Activated gamma-delta T cell (primary cell): ENCODE measurements at regions not wholly inside any gene's neighbourhood (a gene's known extent, or its start where the extent isn't known, plus 50 kb on each side); places are given as distances from the start of the nearest gene placed in this dataset.
"Not testable (repeated sequence)": the region's sequence is repeated elsewhere in the genome, so short reads cannot be mapped to it uniquely, and the experiment has no call there.

Source experiments
- DNase-seq: peaks from one replicate; lab custom pipeline; 2025; lab: John Stamatoyannopoulos, UW

DNA sequence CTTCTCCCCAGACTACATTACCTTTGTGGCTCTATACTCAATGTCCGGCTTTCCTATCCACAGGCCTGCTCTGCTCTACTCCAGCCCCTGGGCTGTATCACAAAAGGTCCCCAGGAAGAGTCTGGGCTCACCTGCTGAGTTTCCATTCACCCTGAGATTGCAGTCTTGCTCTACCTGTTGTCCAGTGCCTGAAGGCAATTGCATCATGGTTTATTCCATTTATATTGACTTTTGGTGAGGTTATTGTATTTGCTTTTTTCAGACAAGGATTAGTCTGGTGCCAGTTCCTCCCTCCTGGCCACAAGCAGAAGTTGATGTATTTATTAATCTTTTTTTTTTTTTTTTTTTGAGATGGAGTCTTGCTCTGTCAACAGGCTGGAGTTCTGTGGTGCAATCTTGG lies 273.1 kb downstream of the XPNPEP1 start:
- DNase-seq, result no peak

DNA sequence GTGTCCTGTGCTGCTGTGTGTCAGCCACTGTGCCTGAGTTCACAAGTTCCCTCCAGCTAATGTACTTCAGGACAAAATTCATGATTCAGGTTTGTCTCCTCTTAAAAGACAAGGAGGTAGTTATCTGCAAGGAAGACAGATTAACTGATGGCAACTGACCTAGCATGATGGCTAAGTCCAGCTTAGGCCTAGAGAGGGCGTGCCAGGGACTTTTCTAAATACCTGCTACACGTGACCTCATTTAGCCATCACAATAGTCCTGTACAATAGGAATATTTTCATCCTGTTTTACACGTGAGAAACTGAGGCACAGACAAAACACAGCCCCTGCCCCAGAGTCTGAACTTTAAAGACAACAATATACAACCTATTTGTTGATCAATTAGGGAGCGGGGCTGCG lies 275.7 kb downstream of the XPNPEP1 start:
- no peak for DNase-seq

DNA sequence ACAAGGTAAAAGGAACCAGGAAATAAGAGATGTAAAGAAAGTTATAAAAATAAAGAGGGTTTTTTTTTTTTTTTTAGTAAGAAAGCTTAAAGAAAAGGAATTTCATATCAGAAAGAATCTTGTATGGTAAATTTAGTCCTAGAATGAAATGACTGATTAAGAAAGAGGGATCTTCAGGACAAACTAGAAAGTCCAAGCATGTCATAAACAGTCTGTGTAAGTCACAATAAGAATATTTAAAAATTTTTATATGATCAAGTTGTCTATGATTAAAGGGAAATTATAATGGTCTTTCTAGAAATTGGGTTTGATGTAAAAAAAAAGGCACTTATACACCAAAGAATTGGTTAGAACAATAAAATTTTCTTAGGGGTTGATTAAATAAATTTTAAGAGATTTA lies 289.5 kb downstream of the XPNPEP1 start:
- DNase-seq, result no peak

DNA sequence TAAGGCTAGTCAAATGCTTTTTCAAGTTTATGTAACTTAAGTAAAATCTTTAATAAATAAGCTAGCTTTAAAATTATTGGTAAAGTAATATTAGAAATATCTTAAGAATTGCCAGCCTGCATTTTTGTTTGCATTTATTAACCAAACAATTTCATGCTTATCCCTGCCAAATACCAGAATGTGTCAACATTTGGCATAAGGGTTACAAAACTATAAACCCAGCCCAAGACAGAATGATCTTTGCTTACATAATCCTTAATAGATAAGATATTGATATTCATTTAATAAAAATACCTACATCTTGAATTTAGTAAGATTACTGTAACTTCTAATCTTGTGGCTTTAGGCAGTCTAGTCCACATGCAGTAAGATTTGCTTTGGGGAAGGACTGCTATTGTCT lies 290.3 kb downstream of the XPNPEP1 start:
- not testable (repeated sequence) for DNase-seq

DNA sequence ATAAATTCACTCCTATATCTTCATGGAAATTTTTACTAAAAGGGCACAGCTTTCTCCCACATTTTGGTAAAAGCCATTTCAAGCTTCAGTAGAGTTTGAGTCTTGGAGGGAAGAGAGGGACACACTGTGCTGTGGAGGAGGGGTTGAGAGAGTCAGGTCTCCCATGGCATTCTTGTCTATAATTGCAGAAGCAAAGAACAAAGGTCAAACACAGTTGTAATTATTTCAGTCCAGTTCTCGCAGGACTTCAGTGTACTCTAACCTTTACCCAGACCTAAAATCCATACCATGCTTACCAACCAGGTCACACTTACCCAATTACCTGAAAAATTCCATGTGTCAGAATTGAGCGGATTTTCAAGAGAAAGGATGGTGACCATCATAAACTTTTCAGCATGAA lies 298.4 kb downstream of the XPNPEP1 start:
- no peak for DNase-seq

DNA sequence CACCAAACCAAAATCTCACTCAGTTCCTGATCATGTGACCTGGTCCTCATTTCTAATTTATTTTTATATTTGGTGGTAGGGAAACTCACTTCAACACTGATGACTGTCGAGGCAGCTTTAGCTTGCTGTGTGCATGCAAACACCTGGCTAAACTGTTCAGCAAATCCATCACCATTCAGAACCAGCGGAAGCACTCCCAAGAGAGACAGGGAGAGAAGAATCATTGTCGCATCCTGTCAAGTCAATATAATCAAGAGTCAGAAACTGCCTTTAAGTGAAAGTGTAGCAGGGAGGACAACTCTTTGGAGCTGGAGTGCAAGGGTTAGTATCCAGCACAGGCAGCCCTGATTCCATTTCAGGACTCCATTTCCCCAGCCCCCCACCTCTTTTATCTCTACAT lies 300.7 kb downstream of the XPNPEP1 start:
- no peak for DNase-seq

DNA sequence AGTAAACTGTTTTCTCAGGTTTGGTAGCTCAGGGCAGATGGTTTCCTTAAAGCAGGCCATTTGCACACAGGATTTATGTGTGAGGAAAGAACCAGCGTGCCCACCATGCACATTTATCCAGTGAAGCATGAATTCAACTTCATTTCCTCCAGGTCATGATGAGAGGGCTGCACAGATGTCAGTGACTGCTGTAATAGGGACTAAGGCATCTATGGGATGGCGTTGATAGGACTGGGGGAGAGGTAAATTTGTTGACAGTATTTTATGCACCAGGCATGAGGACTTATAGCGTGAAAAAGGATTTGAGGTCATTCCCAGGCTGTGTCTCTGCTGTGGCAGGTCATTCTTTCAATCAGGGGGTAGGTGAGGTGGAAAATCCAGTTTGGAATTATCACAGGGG lies 302.9 kb downstream of the XPNPEP1 start:
- DNase-seq, result no peak

DNA sequence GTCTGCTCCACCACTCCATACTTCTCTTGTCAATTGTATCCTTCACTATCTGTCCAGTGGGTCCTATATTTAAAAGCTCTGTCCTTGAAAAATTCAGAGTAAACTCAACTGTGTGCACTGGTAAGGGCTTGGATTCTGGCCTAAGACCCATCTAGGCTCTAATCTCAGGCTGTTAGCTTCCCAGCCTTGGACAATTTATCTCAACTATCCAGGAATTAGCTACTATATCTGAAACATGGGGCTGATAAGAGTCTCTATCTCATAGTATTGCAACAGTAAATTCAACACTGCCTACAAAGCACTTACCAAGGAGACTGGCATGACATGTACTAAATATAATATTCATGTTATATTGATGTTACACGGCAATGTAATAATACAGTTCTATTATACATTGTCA lies 303.4 kb downstream of the XPNPEP1 start:
- DNase-seq, result no peak

DNA sequence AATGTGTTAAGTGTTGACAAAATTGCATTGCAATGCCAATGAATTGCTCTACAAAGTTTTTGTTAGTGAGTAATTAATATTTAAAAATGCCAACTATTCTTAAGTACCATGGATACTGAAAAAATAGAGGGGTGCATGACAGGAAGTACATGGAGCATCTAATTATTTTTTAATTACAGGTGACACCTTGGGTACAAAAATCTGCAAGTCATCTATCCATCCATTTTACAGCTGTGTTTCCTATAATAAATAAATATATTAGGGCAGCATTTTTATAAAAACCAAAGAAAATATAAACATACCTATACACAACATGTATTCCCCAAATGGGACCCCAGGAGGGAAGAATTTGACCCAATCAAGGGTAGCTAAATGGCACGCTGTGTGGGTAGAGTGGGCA lies 304.6 kb downstream of the XPNPEP1 start:
- no peak for DNase-seq

DNA sequence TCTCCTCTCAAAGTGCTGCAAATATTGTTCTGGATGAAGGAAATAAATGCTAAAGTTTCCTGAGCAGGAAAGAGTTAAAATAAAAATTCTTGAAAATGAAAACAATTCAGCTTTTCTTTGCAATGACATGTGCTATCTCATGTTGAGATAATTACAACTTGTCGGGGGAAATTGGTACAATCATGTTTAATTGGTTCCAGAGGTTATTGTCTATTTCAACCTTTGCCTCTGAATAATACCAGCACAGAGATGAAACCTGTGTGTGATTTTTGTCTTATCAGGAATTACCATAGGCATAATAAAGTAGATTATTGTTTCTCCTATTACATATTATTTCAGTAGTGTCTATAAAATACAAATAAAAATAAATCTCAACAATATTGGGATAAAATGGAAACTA lies 305.0 kb downstream of the XPNPEP1 start:
- no peak for DNase-seq

DNA sequence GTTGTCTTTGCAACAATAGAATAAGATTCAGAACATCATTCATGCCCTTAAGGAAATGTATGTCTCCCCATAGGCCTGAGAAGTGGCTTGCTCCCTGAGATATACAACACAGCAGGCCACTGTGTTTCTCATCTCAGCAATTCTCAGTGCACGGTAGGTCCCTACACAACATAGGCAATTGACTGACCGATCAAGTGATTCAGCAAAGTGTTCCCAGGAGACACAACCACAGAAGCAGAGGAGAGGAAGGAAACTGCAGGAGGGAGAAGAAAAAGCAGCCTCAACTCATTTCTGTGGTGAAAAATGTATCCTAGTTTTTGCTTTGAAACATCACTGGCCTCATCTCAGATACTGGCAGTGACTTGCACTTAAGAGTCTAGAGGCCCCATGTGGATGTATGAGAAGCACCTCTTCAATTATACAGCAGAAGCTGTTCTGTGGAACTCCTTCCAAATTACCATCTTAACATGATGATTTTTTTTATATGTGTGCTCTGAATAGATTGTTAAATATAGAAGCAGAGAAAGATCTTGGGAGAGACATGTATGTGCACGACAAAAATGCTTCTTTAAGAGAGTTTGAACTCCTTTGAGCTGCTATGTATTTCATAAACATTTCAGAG lies 306.8 kb downstream of the XPNPEP1 start:
- DNase-seq, result no peak

DNA sequence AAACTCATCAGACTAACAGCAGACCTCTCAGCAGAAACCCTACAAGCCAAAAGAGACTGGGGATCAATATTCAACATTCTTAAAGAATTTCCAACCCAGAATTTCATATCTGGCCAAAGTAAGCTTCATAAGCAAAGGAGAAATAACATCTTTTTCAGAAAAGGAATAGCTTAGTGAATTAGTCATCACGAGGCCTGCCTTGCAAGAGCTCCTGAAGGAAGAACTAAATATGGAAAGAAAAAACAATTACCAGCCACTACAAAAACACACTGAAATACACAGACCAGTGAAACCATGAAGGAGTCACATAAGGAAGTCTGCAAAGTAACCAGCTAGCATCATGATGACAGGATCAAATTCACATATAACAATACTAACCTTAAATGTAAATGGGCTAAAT lies 328.0 kb downstream of the XPNPEP1 start:
- DNase-seq, result not testable (repeated sequence)

DNA sequence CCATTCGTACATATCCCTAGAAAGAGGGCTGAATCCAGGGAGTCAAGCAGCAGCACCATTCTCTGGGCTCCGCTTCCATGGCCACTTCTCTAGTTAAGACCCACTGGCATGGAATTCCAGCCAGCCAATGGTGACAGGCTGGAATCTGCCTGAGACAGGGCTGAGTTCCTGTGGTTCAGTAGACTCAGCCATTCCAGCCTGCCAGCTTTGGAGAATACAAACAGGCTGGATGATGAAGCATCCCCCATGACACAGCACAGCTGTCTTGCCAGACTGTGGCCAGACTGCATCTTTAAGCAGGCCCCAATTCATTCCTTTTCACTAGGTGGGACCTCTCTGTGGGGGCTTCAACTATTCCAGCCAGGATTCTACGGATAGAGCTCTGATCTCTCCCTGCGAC lies 329.6 kb downstream of the XPNPEP1 start:
- no peak for DNase-seq

DNA sequence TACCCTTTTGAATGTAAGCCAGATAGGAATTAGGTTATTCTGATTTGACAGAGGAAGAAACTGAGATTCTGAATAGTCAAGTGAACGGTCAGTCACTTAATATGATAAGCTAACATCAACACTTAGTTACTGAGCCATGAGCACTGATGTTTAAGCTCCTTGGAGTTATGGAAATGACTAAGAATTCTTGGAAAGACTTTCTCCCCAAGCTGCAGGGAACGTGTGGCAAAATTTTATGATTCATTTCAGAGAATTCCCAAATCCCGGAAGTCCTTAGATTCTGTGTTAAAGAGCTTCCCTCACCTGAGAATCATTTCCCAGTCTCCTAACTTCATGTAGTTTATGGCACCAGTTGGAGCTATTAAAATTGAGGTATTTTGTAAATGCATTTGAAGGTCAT lies 330.9 kb downstream of the XPNPEP1 start:
- no peak for DNase-seq

DNA sequence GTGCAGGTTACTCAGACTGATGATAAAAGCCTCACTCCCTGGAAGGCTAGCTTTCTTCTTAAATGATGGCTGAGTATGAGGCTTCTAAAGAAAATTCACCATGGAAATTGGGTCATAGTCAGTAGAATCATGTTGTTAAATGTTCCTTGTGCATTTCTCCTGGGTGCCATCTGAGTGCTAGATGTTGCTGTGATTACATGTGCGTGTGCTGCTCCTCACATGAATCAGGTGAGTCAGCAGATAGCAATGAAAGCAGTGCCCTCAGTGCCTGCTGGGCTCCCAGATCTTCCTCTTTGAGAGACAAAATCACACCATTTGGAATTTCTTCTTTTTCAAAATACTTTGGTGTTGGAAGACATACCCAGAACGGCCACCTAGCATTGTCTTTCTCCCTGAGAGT lies 331.7 kb downstream of the XPNPEP1 start:
- DNase-seq, result no peak

DNA sequence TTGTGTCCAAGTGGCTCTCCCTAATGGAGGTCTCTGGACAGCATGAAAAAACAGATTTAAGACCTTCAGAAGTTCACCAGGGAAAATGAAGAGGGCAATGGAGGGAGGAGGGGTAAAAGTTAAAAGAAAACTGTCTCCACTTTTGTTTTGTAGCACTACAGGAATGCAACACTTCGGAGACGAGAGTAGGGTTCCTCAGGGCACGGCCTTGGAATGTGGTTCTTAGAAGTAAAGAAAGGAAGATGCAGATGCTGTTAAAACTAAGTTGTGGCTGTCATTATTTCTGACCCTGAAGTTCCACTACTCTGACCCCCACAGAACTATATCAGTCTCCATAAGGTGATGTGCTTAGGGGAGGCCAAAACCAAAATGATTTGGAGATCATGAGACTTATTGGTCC lies 335.1 kb downstream of the XPNPEP1 start:
- DNase-seq, result no peak

DNA sequence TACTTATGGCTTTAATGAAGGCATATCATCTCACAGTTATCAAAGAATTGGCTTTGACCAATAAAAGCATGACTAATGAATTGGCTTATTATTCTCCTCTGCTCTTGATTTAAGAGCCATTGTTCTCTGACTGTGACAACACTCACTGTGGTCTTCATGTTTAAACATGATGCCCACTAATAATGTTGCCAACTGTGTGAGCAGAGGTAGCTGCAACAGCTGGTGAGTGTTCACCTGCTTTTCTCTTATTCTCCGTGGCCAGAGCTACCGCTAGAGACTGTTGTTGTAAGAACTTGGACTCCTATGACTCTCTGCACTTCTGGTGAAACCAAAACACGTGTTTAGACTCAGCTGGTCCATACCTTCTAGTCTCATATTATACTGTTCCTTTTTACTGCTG lies 335.9 kb downstream of the XPNPEP1 start:
- no peak for DNase-seq

DNA sequence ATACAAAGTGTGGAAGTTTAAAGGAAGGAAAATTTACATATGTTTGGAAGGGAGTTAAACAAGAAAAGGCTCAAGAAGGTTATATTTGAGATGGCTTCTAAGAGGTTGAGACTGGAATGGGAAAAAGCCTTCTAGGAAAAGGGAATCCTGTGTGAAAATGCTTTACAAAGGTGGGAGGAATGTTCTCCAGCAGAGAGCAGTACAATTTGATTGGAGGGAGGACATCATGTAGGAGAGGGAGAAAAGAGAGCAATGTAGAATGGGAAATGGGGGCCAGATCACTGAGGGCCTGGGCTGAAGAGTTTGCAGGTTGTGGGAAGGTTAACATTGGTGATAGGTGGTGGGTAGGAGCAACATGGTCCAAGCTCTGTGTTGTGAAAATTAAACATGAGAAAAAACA lies 366.9 kb downstream of the XPNPEP1 start:
- no peak for DNase-seq

DNA sequence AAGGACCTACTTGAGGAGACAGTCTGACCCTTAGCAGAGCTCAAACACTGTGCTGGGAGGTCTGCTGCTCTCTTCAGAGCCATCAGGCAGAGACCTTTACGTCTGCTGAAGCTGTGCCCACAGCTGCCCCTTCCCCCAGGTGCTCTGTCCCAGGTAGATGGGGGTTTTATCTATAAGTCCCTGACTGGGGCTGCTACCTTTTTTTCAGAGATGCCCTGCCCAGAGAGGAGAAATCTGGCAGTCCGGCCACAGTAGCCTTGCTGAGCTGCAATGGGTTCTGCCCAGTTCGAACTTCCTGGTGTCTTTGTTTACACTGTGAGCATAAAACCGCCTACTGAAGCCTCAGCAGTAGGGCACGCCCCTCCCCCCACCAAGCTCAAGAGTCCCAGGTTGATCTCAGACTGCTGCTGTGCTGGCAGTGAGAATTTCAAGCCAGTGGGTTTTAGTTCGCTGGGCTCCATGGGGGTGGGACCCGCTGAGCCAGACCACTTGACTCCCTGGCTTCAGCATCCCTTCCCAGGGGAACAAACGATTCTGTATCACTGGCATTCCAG lies 381.2 kb downstream of the XPNPEP1 start:
- DNase-seq, result not testable (repeated sequence)

DNA sequence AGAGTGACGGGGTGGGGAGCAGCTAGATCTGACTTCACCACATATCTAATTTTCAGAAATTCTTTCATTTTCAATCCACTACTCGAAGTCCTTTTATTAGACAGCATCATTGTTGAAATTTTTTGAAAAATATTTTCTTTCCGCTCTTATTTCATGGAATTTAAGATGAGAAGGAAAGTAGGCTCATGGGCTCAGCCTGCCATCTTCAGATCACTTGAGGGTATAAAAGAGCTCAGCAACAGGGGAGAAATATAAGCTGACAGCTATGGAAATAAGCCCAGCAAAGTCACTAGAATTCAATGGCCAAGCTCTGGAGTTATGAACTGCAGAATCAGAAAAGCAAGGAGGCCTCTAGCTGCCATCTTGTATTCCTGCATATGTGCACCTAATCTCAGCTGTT lies 389.1 kb downstream of the XPNPEP1 start:
- DNase-seq, result no peak

DNA sequence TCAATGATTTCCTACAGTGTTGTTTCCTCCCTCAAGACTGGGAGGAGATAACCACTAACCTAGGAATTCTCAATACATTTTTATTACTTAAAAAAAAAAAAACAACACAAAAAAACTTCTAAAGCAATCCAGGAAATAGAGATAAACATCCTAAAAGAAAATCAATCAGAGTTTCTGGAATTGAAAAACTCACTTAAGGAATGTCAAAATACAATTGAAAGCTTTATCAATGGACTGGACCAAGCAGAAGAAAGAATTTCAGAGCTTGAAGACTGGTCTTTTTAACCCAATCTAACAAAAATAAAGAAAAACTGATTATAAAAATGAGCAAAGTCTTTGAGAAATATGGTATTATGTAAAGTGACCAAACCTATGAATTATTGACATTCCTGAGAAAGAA lies 394.1 kb downstream of the XPNPEP1 start:
- no peak for DNase-seq

DNA sequence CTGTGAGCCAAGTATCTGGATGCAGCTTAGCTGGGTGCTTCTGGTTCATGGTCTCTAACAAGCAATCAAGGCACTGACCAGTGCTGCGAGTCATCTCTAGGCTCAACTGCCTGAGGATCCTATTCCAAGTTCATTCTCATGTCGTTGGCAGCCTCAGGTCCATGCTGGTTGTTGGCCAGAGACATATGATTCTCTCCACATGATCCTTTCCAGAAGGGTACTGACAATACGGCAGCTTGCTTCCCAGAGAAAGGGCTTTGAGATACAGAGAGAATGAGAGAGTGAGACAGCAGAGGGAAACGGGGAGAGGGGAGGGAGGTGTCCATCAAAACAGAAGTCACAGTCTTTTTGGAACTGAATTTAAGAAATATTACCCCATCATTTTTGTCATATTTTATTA lies 405.6 kb downstream of the XPNPEP1 start:
- DNase-seq, result no peak

DNA sequence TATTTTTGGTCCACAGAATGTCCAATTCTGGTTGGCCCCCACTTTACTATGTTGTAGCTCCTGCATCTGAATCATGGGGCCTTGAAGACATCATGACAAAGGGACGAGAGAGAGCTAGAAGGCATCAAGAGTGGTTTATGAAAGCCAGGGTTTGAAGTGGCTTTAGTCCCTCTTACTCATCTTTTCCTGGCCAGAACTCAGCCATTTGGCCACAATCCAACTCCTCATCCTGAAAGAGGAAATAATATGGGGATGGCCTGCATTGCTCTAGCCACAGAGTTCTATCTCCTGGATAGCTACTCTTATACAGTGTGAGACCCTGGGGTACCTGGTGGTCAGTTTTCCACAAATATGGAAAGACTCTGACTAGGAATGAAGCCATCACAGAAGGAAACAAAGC lies 418.9 kb downstream of the XPNPEP1 start:
- no peak for DNase-seq

DNA sequence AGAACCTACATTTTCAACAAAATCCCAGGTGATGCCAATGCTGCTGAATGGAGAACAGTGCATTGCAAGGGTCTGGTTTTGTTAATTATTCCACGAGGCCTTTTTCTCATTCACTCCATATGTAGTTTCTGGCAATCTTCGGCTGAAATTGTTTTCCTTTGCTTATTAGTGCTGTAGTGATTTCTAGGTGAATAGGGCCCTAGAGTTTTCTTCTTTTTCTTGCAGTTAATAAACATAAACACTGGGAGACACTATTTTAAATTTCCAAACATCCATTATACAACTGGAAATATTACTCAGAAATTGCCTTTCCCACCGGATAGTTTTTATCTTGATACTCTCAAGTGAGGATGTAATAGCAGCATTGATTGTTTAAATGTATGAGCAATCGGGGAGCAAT lies 435.6 kb downstream of the XPNPEP1 start:
- DNase-seq, result no peak
